SK-N-SH treated with all-trans-retinoic acid at 6 μM for 48 hours (cell line): ENCODE measurements at regions not wholly inside any gene's neighbourhood (a gene's known extent, or its start where the extent isn't known, plus 50 kb on each side); places are given as distances from the start of the nearest gene placed in this dataset.

Source experiments
- ATAC-seq: fragments of 200-7000 bp; cut with Tn5 transposase; 3 replicates; pipeline ENCODE4 v1.9.1; 2020; ENCODE audit warnings: mild to moderate bottlenecking, moderate library complexity
- BACH2 ChIP-seq: fragments of 250-450 bp; sonication (Bioruptor Pico); IDR thresholded peaks from 2 replicates; pipeline ENCODE4 v1.9.0; 2021; ENCODE audit warnings: mild to moderate bottlenecking, borderline replicate concordance
- CREB5 ChIP-seq: fragments of 250-450 bp; sonication (Bioruptor Pico); IDR thresholded peaks from 2 replicates; pipeline ENCODE4 v1.5.1; 2020; ENCODE audit warnings: low read depth, mild to moderate bottlenecking, moderate library complexity
- CSDC2 ChIP-seq: fragments of 250-450 bp; sonication (Bioruptor Pico); IDR thresholded peaks from 2 replicates; pipeline ENCODE4 v1.5.0; 2020; ENCODE audit warnings: mild to moderate bottlenecking, moderate library complexity
- CSRNP3 ChIP-seq: fragments of 250-450 bp; sonication (Bioruptor Pico); IDR thresholded peaks from 2 replicates; pipeline ENCODE4 v1.5.1; 2021; ENCODE audit warnings: mild to moderate bottlenecking, moderate library complexity
- ESRRG ChIP-seq: fragments of 250-450 bp; sonication (Bioruptor Pico); IDR thresholded peaks from 2 replicates; pipeline ENCODE4 v1.6.1; 2021; ENCODE audit warnings: mild to moderate bottlenecking
- GLIS3 ChIP-seq: fragments of 250-450 bp; sonication (Bioruptor Pico); IDR thresholded peaks from 2 replicates; pipeline ENCODE4 v1.5.0; 2020; ENCODE audit warnings: mild to moderate bottlenecking, moderate library complexity
- ISL1 ChIP-seq: fragments of 250-450 bp; sonication (Bioruptor Pico); IDR thresholded peaks from 2 replicates; pipeline ENCODE4 v2.1.2; 2022; ENCODE audit warnings: mild to moderate bottlenecking, moderate library complexity
- PATZ1 ChIP-seq: fragments of 250-450 bp; sonication (Bioruptor Pico); IDR thresholded peaks from 2 replicates; pipeline ENCODE4 v1.8.0; 2020; ENCODE audit warnings: mild to moderate bottlenecking, moderate library complexity, borderline replicate concordance
- RARB ChIP-seq: fragments of 250-450 bp; sonication (Bioruptor Pico); IDR thresholded peaks from 2 replicates; pipeline ENCODE4 v1.8.0; 2021; ENCODE audit warnings: mild to moderate bottlenecking, moderate library complexity
- SNAI2 ChIP-seq: fragments of 250-450 bp; sonication (Bioruptor Pico); IDR thresholded peaks from 2 replicates; pipeline ENCODE4 v1.5.0; 2020; ENCODE audit warnings: mild to moderate bottlenecking, moderate library complexity
- TCF4 ChIP-seq: fragments of 250-450 bp; sonication (Bioruptor Pico); IDR thresholded peaks from 2 replicates; pipeline ENCODE4 v1.8.0; 2021; ENCODE audit warnings: mild to moderate bottlenecking, moderate library complexity, borderline replicate concordance
- TOX ChIP-seq: fragments of 250-450 bp; sonication (Bioruptor Pico); IDR thresholded peaks from 2 replicates; pipeline ENCODE4 v1.8.0; 2021; ENCODE audit warnings: mild to moderate bottlenecking, moderate library complexity, borderline replicate concordance
- ZC3H10 ChIP-seq: fragments of 250-450 bp; sonication (Bioruptor Pico); IDR thresholded peaks from 2 replicates; pipeline ENCODE4 v1.5.1; 2021; ENCODE audit warnings: mild to moderate bottlenecking, moderate library complexity
- ZFP3 ChIP-seq: fragments of 250-450 bp; sonication (Bioruptor Pico); IDR thresholded peaks from 2 replicates; pipeline ENCODE4 v1.5.0; 2020; ENCODE audit warnings: mild to moderate bottlenecking, moderate library complexity
- ZFP30 ChIP-seq: fragments of 450-650 bp; formaldehyde crosslinking; IDR thresholded peaks from 2 replicates; pipeline ENCODE4 v1.5.0; 2022; ENCODE audit warnings: mild to moderate bottlenecking, moderate library complexity
- ZNF565 ChIP-seq: fragments of 450-650 bp; formaldehyde crosslinking; conservative IDR thresholded peaks from 2 replicates; pipeline ENCODE4 v1.5.0; 2020; ENCODE audit warnings: low read depth, mild to moderate bottlenecking, moderate library complexity
- ZNF70 ChIP-seq: fragments of 450-650 bp; formaldehyde crosslinking; IDR thresholded peaks from 2 replicates; pipeline ENCODE4 v1.5.0; 2020; ENCODE audit warnings: mild to moderate bottlenecking, moderate library complexity
- ZNF8 ChIP-seq: fragments of 450-650 bp; formaldehyde crosslinking; IDR thresholded peaks from 2 replicates; pipeline ENCODE4 v1.5.0; 2020; ENCODE audit warnings: mild to moderate bottlenecking, moderate library complexity
- TF ChIP-seq, protein P1 (sequence below): fragments of 250-450 bp; sonication (Bioruptor Pico); IDR thresholded peaks from 2 replicates; pipeline ENCODE4 v1.8.0; 2021; ENCODE audit warnings: low read depth, mild to moderate bottlenecking, moderate library complexity, borderline replicate concordance
- TF ChIP-seq, protein P2 (sequence below): fragments of 250-450 bp; sonication (Bioruptor Pico); IDR thresholded peaks from 2 replicates; pipeline ENCODE4 v1.5.0; 2020; ENCODE audit warnings: mild to moderate bottlenecking, moderate library complexity

DNA sequence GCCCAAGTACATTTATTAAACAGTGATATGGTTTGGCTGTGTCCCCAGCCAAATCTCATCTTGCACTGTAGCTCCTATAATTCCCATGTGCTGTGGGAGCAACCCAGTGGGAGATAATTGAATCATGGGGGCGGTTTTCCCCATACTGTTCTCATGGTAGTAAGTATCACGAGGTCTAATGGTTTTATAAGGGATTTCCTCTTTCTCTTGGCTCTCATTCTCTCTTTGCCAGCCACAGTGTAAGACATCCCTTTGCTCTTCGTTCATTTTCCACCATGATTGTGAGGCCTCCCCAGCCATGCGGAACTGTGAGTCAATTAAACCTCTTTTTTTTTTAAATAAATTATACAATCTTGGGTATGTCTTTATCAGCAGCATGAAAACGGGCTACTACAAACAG lies 228.0 kb upstream of the TP63 start (continued):
- TF ChIP-seq ZFP3: no peak

DNA sequence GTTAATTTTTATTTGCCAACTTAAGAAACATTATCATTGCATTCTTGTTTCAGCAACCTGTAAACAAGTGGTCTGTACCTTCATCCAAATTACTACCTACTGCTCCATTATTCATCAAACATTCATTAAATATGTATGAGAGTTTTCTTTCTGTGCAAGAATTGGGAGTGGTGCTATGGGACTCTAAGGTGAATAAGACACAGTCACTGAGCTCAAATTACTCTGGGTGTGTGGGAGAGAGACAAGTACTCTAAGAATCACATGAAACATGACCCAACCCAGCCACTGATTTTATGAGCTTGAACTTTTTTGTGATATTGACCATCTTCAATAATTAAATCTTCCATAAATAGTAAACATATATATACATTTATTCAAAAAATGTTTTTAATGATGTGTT lies 227.2 kb upstream of the TP63 start:
- TF ChIP-seq, protein P1, sequence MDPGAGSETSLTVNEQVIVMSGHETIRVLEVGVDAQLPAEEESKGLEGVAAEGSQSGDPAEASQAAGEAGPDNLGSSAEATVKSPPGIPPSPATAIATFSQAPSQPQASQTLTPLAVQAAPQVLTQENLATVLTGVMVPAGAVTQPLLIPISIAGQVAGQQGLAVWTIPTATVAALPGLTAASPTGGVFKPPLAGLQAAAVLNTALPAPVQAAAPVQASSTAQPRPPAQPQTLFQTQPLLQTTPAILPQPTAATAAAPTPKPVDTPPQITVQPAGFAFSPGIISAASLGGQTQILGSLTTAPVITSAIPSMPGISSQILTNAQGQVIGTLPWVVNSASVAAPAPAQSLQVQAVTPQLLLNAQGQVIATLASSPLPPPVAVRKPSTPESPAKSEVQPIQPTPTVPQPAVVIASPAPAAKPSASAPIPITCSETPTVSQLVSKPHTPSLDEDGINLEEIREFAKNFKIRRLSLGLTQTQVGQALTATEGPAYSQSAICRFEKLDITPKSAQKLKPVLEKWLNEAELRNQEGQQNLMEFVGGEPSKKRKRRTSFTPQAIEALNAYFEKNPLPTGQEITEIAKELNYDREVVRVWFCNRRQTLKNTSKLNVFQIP (CRISPR knock-in tag): no peak
- TF ChIP-seq ZNF565 (CRISPR knock-in tag): no peak
- TF ChIP-seq ZNF70: no peak
- no peak for TF ChIP-seq TOX (CRISPR knock-in tag)
- no peak for TF ChIP-seq ZFP30
- TF ChIP-seq ZC3H10 (CRISPR knock-in tag): no peak
- no peak for TF ChIP-seq RARB (CRISPR knock-in tag)
- TF ChIP-seq ZFP3: no peak
- TF ChIP-seq CSDC2 (CRISPR knock-in tag): no peak
- no peak for TF ChIP-seq TCF4 (CRISPR knock-in tag)
- TF ChIP-seq ESRRG (CRISPR knock-in tag): no peak
- TF ChIP-seq, protein P2, sequence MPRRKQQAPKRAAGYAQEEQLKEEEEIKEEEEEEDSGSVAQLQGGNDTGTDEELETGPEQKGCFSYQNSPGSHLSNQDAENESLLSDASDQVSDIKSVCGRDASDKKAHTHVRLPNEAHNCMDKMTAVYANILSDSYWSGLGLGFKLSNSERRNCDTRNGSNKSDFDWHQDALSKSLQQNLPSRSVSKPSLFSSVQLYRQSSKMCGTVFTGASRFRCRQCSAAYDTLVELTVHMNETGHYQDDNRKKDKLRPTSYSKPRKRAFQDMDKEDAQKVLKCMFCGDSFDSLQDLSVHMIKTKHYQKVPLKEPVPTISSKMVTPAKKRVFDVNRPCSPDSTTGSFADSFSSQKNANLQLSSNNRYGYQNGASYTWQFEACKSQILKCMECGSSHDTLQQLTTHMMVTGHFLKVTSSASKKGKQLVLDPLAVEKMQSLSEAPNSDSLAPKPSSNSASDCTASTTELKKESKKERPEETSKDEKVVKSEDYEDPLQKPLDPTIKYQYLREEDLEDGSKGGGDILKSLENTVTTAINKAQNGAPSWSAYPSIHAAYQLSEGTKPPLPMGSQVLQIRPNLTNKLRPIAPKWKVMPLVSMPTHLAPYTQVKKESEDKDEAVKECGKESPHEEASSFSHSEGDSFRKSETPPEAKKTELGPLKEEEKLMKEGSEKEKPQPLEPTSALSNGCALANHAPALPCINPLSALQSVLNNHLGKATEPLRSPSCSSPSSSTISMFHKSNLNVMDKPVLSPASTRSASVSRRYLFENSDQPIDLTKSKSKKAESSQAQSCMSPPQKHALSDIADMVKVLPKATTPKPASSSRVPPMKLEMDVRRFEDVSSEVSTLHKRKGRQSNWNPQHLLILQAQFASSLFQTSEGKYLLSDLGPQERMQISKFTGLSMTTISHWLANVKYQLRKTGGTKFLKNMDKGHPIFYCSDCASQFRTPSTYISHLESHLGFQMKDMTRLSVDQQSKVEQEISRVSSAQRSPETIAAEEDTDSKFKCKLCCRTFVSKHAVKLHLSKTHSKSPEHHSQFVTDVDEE (CRISPR knock-in tag): no peak
- no peak for TF ChIP-seq ISL1
- no peak for TF ChIP-seq CREB5
- TF ChIP-seq SNAI2: no peak
- TF ChIP-seq PATZ1 (CRISPR knock-in tag): no peak
- no peak for TF ChIP-seq ZNF8 (CRISPR knock-in tag)
- TF ChIP-seq GLIS3 (CRISPR knock-in tag): no peak
- TF ChIP-seq, all 23 proteins: peak for 0
- no peak for ATAC-seq

DNA sequence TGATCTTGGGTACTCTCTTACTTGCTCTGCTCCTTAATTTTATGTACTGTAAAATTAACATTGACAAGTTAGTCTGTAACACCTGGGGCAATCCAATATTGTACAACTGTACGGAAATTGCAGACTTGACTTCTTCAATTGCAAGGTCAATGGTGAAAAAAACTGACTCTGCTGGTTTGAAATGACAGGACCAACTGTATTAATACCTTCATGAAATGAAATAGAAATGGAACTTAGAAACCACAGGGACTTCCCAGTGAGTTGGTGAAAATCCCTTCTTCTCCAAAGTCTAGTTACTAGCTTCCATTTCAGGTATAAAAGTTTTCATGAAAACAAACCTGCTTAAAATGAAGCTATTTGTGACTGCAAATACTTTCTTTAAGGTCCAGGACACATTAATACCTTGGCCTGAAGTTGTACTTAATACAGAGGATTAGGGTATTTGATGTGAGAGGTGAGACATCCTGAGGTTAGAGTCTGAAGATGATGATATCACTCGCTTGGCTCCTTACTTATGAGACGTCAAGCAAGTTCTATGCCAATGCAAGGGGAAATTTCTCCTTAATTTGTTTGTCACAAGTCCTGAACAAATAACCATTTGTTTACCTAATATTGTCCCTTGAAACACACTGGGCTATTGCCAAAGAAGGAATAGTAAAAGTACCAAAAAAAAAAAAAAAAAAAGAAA lies 226.2 kb upstream of the TP63 start:
- TF ChIP-seq CSRNP3 (CRISPR knock-in tag): no peak
- no peak for ATAC-seq

GRCh38 chr3:189406148-189406547 lies 225.0 kb upstream of the TP63 start:
- no peak for ATAC-seq
- TF ChIP-seq RARB (CRISPR knock-in tag): no peak
- no peak for TF ChIP-seq CSDC2 (CRISPR knock-in tag)
- no peak for TF ChIP-seq BACH2 (CRISPR knock-in tag)
- TF ChIP-seq ZNF565 (CRISPR knock-in tag): no peak
- TF ChIP-seq TOX (CRISPR knock-in tag): no peak
